Left forelimb (tissue), 1 donor: ENCODE measurements at regions not wholly inside any gene's neighbourhood (a gene's known extent, or its start where the extent isn't known, plus 50 kb on each side); places are given as distances from the start of the nearest gene placed in this dataset.
"Not testable (repeated sequence)": the region's sequence is repeated elsewhere in the genome, so short reads cannot be mapped to it uniquely, and the experiment has no call there.

Source experiments
- DNase-seq: peaks from one replicate; pipeline ENCODE4 v3.0.0-alpha.2; 2018; ENCODE audit warnings: low spot score

GRCh38 chr2:7145707-7146106, 228.5 kb downstream of the RNF144A start:
- DNase-seq, result no peak

GRCh38 chr2:7146151-7146550, 228.9 kb downstream of the RNF144A start:
- no peak for DNase-seq

- no peak for DNase-seq
Measured at GRCh38 chr2:7154656-7155055, 237.4 kb downstream of the RNF144A start.

GRCh38 chr2:7161501-7161900, 244.3 kb downstream of the RNF144A start:
- no peak for DNase-seq

GRCh38 chr2:7165736-7166135, 248.5 kb downstream of the RNF144A start:
- no peak for DNase-seq

GRCh38 chr2:7167801-7168411, 250.7 kb downstream of the RNF144A start:
- DNase-seq, result no peak

GRCh38 chr2:7169593-7169992, 252.4 kb downstream of the RNF144A start:
- DNase-seq, result no peak

GRCh38 chr2:7178996-7179395, 261.8 kb downstream of the RNF144A start:
- DNase-seq, result not testable (repeated sequence)

- DNase-seq, result no peak
Measured at GRCh38 chr2:7180638-7181370, 263.6 kb downstream of the RNF144A start.

- no peak for DNase-seq
Measured at GRCh38 chr2:7182525-7182924, 265.3 kb downstream of the RNF144A start.

- no peak for DNase-seq
Measured at GRCh38 chr2:7189106-7189505, 271.9 kb downstream of the RNF144A start.

GRCh38 chr2:7190587-7191324, 273.5 kb downstream of the RNF144A start:
- no peak for DNase-seq

- no peak for DNase-seq
Measured at GRCh38 chr2:7191932-7192331, 274.7 kb downstream of the RNF144A start.

- DNase-seq, result no peak
Measured at GRCh38 chr2:7193457-7193856, 276.2 kb downstream of the RNF144A start.

- DNase-seq, result no peak
Measured at GRCh38 chr2:7194950-7195349, 277.7 kb downstream of the RNF144A start.

- DNase-seq, result no peak
Measured at GRCh38 chr2:7196883-7197282, 279.7 kb downstream of the RNF144A start.

- DNase-seq, result no peak
Measured at GRCh38 chr2:7201851-7202250, 284.6 kb downstream of the RNF144A start.

- no peak for DNase-seq
Measured at GRCh38 chr2:7203056-7203467, 285.9 kb downstream of the RNF144A start.

GRCh38 chr2:7205151-7205830, 288.1 kb downstream of the RNF144A start:
- DNase-seq, result no peak

- DNase-seq, result no peak
Measured at GRCh38 chr2:7206111-7206810, 289.0 kb downstream of the RNF144A start.

- DNase-seq, result no peak
Measured at GRCh38 chr2:7207631-7208030, 290.4 kb downstream of the RNF144A start.
